OCI-LY7 (cell line): ENCODE measurements at regions not wholly inside any gene's neighbourhood (a gene's known extent, or its start where the extent isn't known, plus 50 kb on each side); places are given as distances from the start of the nearest gene placed in this dataset.
"Not testable (repeated sequence)": the region's sequence is repeated elsewhere in the genome, so short reads cannot be mapped to it uniquely, and the experiment has no call there.

Experiments
- EZH2phosphoT487 ChIP-seq: fragments of 200-600 bp; sonication (generic); IDR thresholded peaks from 2 replicates; pipeline ENCODE4 v1.6.1; 2018; ENCODE audit warnings: low read depth, borderline replicate concordance, mild to moderate bottlenecking, mixed run types, antibody characterized with exemption, low read length, moderate library complexity, mixed read lengths
- TF ChIP-seq, protein P1 (sequence below): fragments of 200-600 bp; sonication (generic); conservative IDR thresholded peaks from 2 replicates; pipeline ENCODE4 v1.5.1; 2014; ENCODE audit warnings: mild to moderate bottlenecking, antibody characterized with exemption, low read length, moderate library complexity, mixed read lengths

DNA sequence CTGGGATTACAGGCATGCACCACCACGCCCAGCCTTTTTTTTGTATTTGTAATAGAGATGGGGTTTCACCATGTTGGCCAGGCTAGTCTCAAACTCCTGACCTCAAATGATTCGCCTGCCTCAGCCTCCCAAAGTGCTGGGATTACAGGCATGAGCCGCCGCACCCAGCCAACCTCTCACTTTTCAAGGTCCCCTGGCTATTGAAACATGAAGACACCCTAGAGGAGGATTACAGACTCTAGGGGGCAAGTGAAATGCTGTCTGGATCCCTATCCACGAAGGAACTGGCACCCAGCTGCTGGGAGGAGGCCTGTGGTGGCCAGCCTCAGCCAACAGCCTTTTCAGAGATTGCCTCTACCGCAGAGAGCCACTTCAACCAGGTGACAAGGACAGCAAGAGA lies 76.4 kb upstream of the UBE2E1 start:
- TF ChIP-seq, protein P1, sequence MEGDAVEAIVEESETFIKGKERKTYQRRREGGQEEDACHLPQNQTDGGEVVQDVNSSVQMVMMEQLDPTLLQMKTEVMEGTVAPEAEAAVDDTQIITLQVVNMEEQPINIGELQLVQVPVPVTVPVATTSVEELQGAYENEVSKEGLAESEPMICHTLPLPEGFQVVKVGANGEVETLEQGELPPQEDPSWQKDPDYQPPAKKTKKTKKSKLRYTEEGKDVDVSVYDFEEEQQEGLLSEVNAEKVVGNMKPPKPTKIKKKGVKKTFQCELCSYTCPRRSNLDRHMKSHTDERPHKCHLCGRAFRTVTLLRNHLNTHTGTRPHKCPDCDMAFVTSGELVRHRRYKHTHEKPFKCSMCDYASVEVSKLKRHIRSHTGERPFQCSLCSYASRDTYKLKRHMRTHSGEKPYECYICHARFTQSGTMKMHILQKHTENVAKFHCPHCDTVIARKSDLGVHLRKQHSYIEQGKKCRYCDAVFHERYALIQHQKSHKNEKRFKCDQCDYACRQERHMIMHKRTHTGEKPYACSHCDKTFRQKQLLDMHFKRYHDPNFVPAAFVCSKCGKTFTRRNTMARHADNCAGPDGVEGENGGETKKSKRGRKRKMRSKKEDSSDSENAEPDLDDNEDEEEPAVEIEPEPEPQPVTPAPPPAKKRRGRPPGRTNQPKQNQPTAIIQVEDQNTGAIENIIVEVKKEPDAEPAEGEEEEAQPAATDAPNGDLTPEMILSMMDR, result not testable (repeated sequence)
- not testable (repeated sequence) for TF ChIP-seq EZH2phosphoT487
